H7 (cell line): ENCODE measurements at regions not wholly inside any gene's neighbourhood (a gene's known extent, or its start where the extent isn't known, plus 50 kb on each side); places are given as distances from the start of the nearest gene placed in this dataset.

Experiments used
- DNase-seq: peaks from one replicate; pipeline ENCODE4 v3.0.0; 2012
- H3K27me3 ChIP-seq: 2 replicates; pipeline ENCODE4 v1.6.0; 2011; ENCODE audit warnings: mild to moderate bottlenecking, low read length; ENCODE audit not compliant: control insufficient read depth, insufficient read depth
- H3K36me3 ChIP-seq: replicated peaks from 2 replicates; pipeline ENCODE4 v1.5.1; 2011; ENCODE audit warnings: low read length; ENCODE audit not compliant: control insufficient read depth, insufficient read depth
- H3K4me3 ChIP-seq: 2 replicates; pipeline ENCODE4 v1.5.1; 2011; ENCODE audit warnings: low read depth, mild to moderate bottlenecking, control low read depth, low read length, moderate library complexity; ENCODE audit not compliant: insufficient read depth

DNA sequence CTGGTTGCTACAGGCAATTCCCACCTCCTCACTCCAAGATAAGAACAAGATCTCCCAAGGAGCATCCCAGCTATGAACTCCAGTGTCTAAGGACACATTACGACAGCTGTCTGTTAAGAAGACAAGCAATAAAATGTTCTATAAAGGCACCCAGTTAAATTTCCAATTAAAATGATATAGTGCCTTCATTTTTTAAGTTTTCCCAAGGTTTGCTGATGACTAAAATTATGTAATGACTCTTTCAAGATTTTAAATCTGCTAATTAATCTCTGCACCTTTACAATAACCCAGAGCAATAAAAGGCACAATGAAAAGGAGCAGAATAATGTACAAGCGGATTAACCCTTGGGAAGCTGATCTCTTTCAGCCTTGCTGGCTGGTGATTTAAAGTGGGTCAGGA, 61.6 kb upstream of the REG3G start:
- Histone ChIP-seq H3K4me3 (no peak overlapping the region), H3K27me3 (no peaks in the 10 kb centered on the region), H3K36me3 (no peaks in the 10 kb centered on the region)
- no peak for DNase-seq

- Histone ChIP-seq H3K4me3 (no peak overlapping the region), H3K27me3 (no peaks in the 10 kb centered on the region), H3K36me3 (no peaks in the 10 kb centered on the region)
- DNase-seq = no peak
These were observed 58.2 kb upstream of the REG3G start for GRCh38 chr2:78967294-78967693.

- no peaks in the 10 kb centered on the region for H3K27me3 ChIP-seq
- H3K4me3 ChIP-seq = no peak overlapping the region
- DNase-seq = no peak
- H3K36me3 ChIP-seq = no peaks in the 10 kb centered on the region
These were observed 51.9 kb upstream of the REG3G start for GRCh38 chr2:78973630-78974029.
